Skeletal muscle tissue (tissue), 3 donors: ENCODE measurements at regions not wholly inside any gene's neighbourhood (a gene's known extent, or its start where the extent isn't known, plus 50 kb on each side); places are given as distances from the start of the nearest gene placed in this dataset.

ENCODE experiments used
- H3K27ac ChIP-seq: one replicate; pipeline ENCODE4 v1.7.0; 2013; ENCODE audit warnings: mild to moderate bottlenecking, low read depth, low read length, inconsistent platforms
- H3K27me3 ChIP-seq, 3 donors: one replicate each; pipeline ENCODE4 v1.7.0; 2013; ENCODE audit warnings: low read length in 3 of 3; ENCODE audit not compliant: control insufficient read depth in 3 of 3, insufficient read depth in 3 of 3
- H3K36me3 ChIP-seq, 3 donors: one replicate each; pipeline ENCODE4 v1.7.0; 2013; ENCODE audit warnings: low read length in 3 of 3; ENCODE audit not compliant: control insufficient read depth in 3 of 3, insufficient read depth in 3 of 3
- H3K4me1 ChIP-seq, 3 donors: one replicate each; pipeline ENCODE4 v1.7.0; 2013; ENCODE audit warnings: low read length in 3 of 3, mild to moderate bottlenecking in 3 of 3; ENCODE audit not compliant: control insufficient read depth in 3 of 3, insufficient read depth in 3 of 3
- H3K4me3 ChIP-seq, 3 donors: one replicate each; pipeline ENCODE4 v1.7.0; 2013; ENCODE audit warnings: low read length in 3 of 3
- H3K9ac ChIP-seq, 3 donors: one replicate each; pipeline ENCODE4 v1.7.0; 2013; ENCODE audit warnings: low read length in 3 of 3, mild to moderate bottlenecking in 3 of 3, moderate library complexity in 2 of 3, low read depth in 1 of 3
- H3K9me3 ChIP-seq, 3 donors: one replicate each; pipeline ENCODE4 v1.7.0; 2013; ENCODE audit warnings: low read length in 3 of 3; ENCODE audit not compliant: control insufficient read depth in 3 of 3
- donor health status: Osteomylitis.

- no peaks in the 10 kb centered on the region for H3K4me1 ChIP-seq
- H3K4me3 ChIP-seq = no peak overlapping the region
- H3K27me3 ChIP-seq = peaks cover 3 to 43% (median 25%) of the 10 kb centered on the region in 3 donors
- H3K36me3 ChIP-seq = no peaks in the 10 kb centered on the region
- H3K27ac ChIP-seq = no peak overlapping the region
- no peaks in the 10 kb centered on the region for H3K9me3 ChIP-seq
- no peak overlapping the region for H3K9ac ChIP-seq
These were observed 215.4 kb upstream of the C14orf180 start for GRCh38 chr14:104363891-104364760.

- Histone ChIP-seq H3K9ac (no peak overlapping the region), H3K4me1 (no peaks in the 10 kb centered on the region), H3K27me3 (peaks cover under 1 to 44% (median 28%) of the 10 kb centered on the region in 3 donors), H3K4me3 (no peak overlapping the region), H3K9me3 (no peaks in the 10 kb centered on the region), H3K27ac (no peak overlapping the region), H3K36me3 (no peaks in the 10 kb centered on the region)
These were observed 214.7 kb upstream of the C14orf180 start for GRCh38 chr14:104364830-104365229.

GRCh38 chr14:104366931-104367865 is 212.4 kb upstream of the C14orf180 start:
- Histone ChIP-seq H3K27ac (no peak overlapping the region), H3K36me3 (no peaks in the 10 kb centered on the region), H3K4me3 (no peak overlapping the region), H3K9ac (no peak overlapping the region), H3K27me3 (peaks cover 3 to 40% (median 31%) of the 10 kb centered on the region in 3 donors), H3K4me1 (no peaks in the 10 kb centered on the region), H3K9me3 (no peaks in the 10 kb centered on the region)

GRCh38 chr14:104367866-104368750 is 211.5 kb upstream of the C14orf180 start:
- no peaks in the 10 kb centered on the region for H3K4me1 ChIP-seq
- H3K27ac ChIP-seq = no peak overlapping the region
- H3K27me3 ChIP-seq = peaks cover 3 to 35% (median 32%) of the 10 kb centered on the region in 3 donors
- H3K9me3 ChIP-seq = no peaks in the 10 kb centered on the region
- no peak overlapping the region for H3K4me3 ChIP-seq
- no peaks in the 10 kb centered on the region for H3K36me3 ChIP-seq
- no peak overlapping the region for H3K9ac ChIP-seq

- Histone ChIP-seq H3K4me1 (no peaks in the 10 kb centered on the region), H3K27me3 (peaks cover 3 to 35% (median 30%) of the 10 kb centered on the region in 3 donors), H3K9me3 (no peaks in the 10 kb centered on the region), H3K9ac (no peak overlapping the region), H3K27ac (no peak overlapping the region), H3K4me3 (no peak overlapping the region), H3K36me3 (no peaks in the 10 kb centered on the region)
These were observed 210.8 kb upstream of the C14orf180 start for GRCh38 chr14:104368751-104369100.

- Histone ChIP-seq H3K36me3 (no peaks in the 10 kb centered on the region), H3K27ac (no peak overlapping the region), H3K9me3 (no peaks in the 10 kb centered on the region), H3K4me1 (no peaks in the 10 kb centered on the region), H3K9ac (no peak overlapping the region), H3K27me3 (peaks cover 3 to 35% (median 30%) of the 10 kb centered on the region in 3 donors), H3K4me3 (no peak overlapping the region)
These were observed 210.4 kb upstream of the C14orf180 start for GRCh38 chr14:104369208-104369607.

GRCh38 chr14:104370256-104370870 is 209.2 kb upstream of the C14orf180 start:
- Histone ChIP-seq H3K27me3 (peaks cover 3 to 35% (median 26%) of the 10 kb centered on the region in 3 donors), H3K36me3 (no peaks in the 10 kb centered on the region), H3K4me3 (no peak overlapping the region), H3K9ac (no peak overlapping the region), H3K4me1 (no peaks in the 10 kb centered on the region), H3K9me3 (no peaks in the 10 kb centered on the region), H3K27ac (no peak overlapping the region)

- H3K4me3 ChIP-seq = no peak overlapping the region
- no peaks in the 10 kb centered on the region for H3K4me1 ChIP-seq
- H3K9me3 ChIP-seq = no peaks in the 10 kb centered on the region
- H3K9ac ChIP-seq = no peak overlapping the region
- H3K27me3 ChIP-seq = peaks cover 3 to 35% (median 29%) of the 10 kb centered on the region in 3 donors
- H3K27ac ChIP-seq = no peak overlapping the region
- no peaks in the 10 kb centered on the region for H3K36me3 ChIP-seq
These were observed 208.5 kb upstream of the C14orf180 start for GRCh38 chr14:104371031-104371430.

GRCh38 chr14:104371917-104372316 is 207.6 kb upstream of the C14orf180 start:
- H3K27ac ChIP-seq = no peak overlapping the region
- no peak overlapping the region for H3K9ac ChIP-seq
- H3K4me1 ChIP-seq = no peaks in the 10 kb centered on the region
- H3K27me3 ChIP-seq = peaks cover 3 to 35% (median 29%) of the 10 kb centered on the region in 3 donors
- no peaks in the 10 kb centered on the region for H3K36me3 ChIP-seq
- no peaks in the 10 kb centered on the region for H3K9me3 ChIP-seq
- no peak overlapping the region for H3K4me3 ChIP-seq
